ENCODE measurements at regions not wholly inside any gene's neighbourhood (a gene's known extent, or its start where the extent isn't known, plus 50 kb on each side); places are given as distances from the start of the nearest gene placed in this dataset.
A peak's percentile ranks its signal among the peaks of the same experiment; 100 is the strongest.

- TF ChIP-seq, protein P1, sequence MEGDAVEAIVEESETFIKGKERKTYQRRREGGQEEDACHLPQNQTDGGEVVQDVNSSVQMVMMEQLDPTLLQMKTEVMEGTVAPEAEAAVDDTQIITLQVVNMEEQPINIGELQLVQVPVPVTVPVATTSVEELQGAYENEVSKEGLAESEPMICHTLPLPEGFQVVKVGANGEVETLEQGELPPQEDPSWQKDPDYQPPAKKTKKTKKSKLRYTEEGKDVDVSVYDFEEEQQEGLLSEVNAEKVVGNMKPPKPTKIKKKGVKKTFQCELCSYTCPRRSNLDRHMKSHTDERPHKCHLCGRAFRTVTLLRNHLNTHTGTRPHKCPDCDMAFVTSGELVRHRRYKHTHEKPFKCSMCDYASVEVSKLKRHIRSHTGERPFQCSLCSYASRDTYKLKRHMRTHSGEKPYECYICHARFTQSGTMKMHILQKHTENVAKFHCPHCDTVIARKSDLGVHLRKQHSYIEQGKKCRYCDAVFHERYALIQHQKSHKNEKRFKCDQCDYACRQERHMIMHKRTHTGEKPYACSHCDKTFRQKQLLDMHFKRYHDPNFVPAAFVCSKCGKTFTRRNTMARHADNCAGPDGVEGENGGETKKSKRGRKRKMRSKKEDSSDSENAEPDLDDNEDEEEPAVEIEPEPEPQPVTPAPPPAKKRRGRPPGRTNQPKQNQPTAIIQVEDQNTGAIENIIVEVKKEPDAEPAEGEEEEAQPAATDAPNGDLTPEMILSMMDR (IDR thresholded peaks at IDR 0.05; ENCODE audit: low read depth, low read length) = no peak
- peaks cover 7% of the 10 kb centered on the region for H3K9me3 ChIP-seq
- H3K27me3 ChIP-seq = no peaks in the 10 kb centered on the region
- peaks cover 9% of the 10 kb centered on the region for H3K36me3 ChIP-seq
- peak; percentile 96 for DNase-seq
- peak overlapping the region; percentile 99 for H3K4me3 ChIP-seq (ENCODE audit: low read depth, low read length)
- H3K4me1 ChIP-seq = no peaks in the 10 kb centered on the region
Observed at GRCh38 chr3:72447059-72447946, 400.9 kb downstream of the SHQ1 start.

DNA sequence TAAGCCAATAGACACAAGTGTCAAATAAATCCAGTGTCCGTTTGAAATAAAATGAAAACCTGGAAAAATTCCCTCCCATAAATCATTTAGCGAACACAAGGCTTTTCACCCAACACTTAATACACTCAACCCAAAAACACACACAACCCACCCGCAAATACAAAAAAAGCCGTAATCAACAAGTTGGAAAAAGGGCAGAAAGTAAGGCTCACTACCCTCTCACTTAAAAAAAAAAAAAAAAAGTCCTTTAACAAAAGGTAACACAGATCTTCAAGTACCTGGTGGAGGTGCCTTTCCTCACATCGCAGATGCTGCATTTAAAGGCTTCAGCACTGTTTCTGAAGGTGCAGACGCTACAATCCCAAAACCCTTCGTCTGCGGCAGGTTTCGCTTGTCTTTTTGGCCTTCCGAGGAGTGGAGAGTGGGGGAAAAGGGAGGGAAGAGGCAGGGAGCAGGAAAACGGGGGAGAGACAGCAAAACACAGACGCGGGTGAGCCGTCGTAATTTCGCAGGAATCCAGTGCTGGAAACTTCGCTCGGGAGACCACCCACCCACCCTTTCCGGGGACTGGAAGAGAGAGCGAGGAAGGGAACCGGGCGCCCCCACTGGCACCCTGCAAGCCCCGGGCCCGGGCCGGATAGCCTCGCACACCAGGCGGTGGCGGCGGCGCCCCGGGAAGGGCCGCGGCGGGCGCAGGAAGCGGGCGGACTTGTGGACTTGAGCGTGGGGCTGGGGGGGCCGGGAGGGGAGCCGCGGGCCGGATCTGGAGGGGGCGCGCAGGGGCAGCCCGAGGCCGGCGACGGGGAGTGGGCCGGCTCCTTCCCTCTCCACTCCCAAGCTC lies 401.8 kb downstream of the SHQ1 start, which contains the start of gene RYBP:
Gene RYBP (minus strand): TSS at position 404 of the 841 bp plus-strand sequence.
- TF ChIP-seq, protein P1 (IDR thresholded peaks at IDR 0.05; ENCODE audit: low read depth, low read length) = no peak
- DNase-seq = no peak
- Histone ChIP-seq H3K4me1 (no peaks in the 10 kb centered on the region), H3K4me3 (ENCODE audit: low read depth, low read length) (peak within 1 kb of the TSS; percentile 99), H3K9me3 (peaks cover 7% of the 10 kb centered on the region), H3K36me3 (peaks cover 9% of the 10 kb centered on the region), H3K27me3 (no peaks in the 10 kb centered on the region)

- no peaks in the 10 kb centered on the region for H3K4me1 ChIP-seq
- H3K36me3 ChIP-seq = peaks cover 9% of the 10 kb centered on the region
- peak overlapping the region; percentile 99 for H3K4me3 ChIP-seq (ENCODE audit: low read depth, low read length)
- TF ChIP-seq, protein P1 (IDR thresholded peaks at IDR 0.05; ENCODE audit: low read depth, low read length) = no peak
- peaks cover 7% of the 10 kb centered on the region for H3K9me3 ChIP-seq
- H3K27me3 ChIP-seq = no peaks in the 10 kb centered on the region
- no peak for DNase-seq
Observed at GRCh38 chr3:72445827-72446217, 402.4 kb downstream of the SHQ1 start.

- peaks cover 10% of the 10 kb centered on the region for H3K36me3 ChIP-seq
- peak overlapping the region; percentile 99 for H3K4me3 ChIP-seq (ENCODE audit: low read depth, low read length)
- H3K27me3 ChIP-seq = no peaks in the 10 kb centered on the region
- H3K9me3 ChIP-seq = peaks cover 7% of the 10 kb centered on the region
- no peak for DNase-seq
- peaks cover 3% of the 10 kb centered on the region for H3K4me1 ChIP-seq
- TF ChIP-seq, protein P1 (IDR thresholded peaks at IDR 0.05; ENCODE audit: low read depth, low read length) = no peak
Observed at GRCh38 chr3:72444656-72445223, 403.5 kb downstream of the SHQ1 start.

GRCh38 chr3:72442759-72443158 lies 405.5 kb downstream of the SHQ1 start:
- DNase-seq = no peak
- H3K27me3 ChIP-seq = no peaks in the 10 kb centered on the region
- TF ChIP-seq, protein P1 (IDR thresholded peaks at IDR 0.05; ENCODE audit: low read depth, low read length) = no peak
- H3K4me3 ChIP-seq (ENCODE audit: low read depth, low read length) = no peak overlapping the region
- peaks cover 5% of the 10 kb centered on the region for H3K9me3 ChIP-seq
- peaks cover 15% of the 10 kb centered on the region for H3K4me1 ChIP-seq
- peaks cover 23% of the 10 kb centered on the region for H3K36me3 ChIP-seq

Measured in BE2C (cell line).